OCI-LY3 (cell line): ENCODE measurements at regions not wholly inside any gene's neighbourhood (a gene's known extent, or its start where the extent isn't known, plus 50 kb on each side); places are given as distances from the start of the nearest gene placed in this dataset.

Experiments
- CTCF ChIP-seq: fragments of 200-600, 300-600 bp; sonication (generic); IDR thresholded peaks from 2 replicates; pipeline ENCODE4 v1.5.1; 2014; ENCODE audit warnings: antibody characterized with exemption, low read length, low read depth
- EZH2phosphoT487 ChIP-seq: fragments of 200-600 bp; shearing (Covaris generic); IDR thresholded peaks from 2 replicates; pipeline ENCODE4 v1.6.1; 2018; ENCODE audit warnings: antibody characterized with exemption, mixed run types, low read depth

- TF ChIP-seq CTCF (no peak), EZH2phosphoT487 (no peak)
These were observed 603.7 kb upstream of the CFAP20DC start for GRCh38 chr3:59653405-59654122.
